Nephron (organoid): ENCODE measurements at regions not wholly inside any gene's neighbourhood (a gene's known extent, or its start where the extent isn't known, plus 50 kb on each side); places are given as distances from the start of the nearest gene placed in this dataset.

Source experiments
- H3K27ac Mint-ChIP-seq, 3 experiments: 2 replicates each; pipeline ENCODE4 v1.8.0; 2020; ENCODE audit warnings: mixed read lengths in 3 of 3, mild to moderate bottlenecking in 2 of 3, moderate library complexity in 1 of 3
- H3K27me3 Mint-ChIP-seq: 2 replicates; pipeline ENCODE4 v1.8.0; 2021; ENCODE audit warnings: low read depth, mild to moderate bottlenecking, moderate library complexity, mixed read lengths
- H3K36me3 Mint-ChIP-seq: 2 replicates; pipeline ENCODE4 v1.8.0; 2020; ENCODE audit warnings: low read depth, mixed read lengths
- H3K4me1 Mint-ChIP-seq: 2 replicates; pipeline ENCODE4 v1.8.0; 2020; ENCODE audit warnings: mixed read lengths
- H3K4me3 Mint-ChIP-seq, 3 experiments: 2 replicates each; pipeline ENCODE4 v1.8.0; 2020; ENCODE audit warnings: mild to moderate bottlenecking in 3 of 3, mixed read lengths in 3 of 3, moderate library complexity in 2 of 3
- H3K9me3 Mint-ChIP-seq: 2 replicates; pipeline ENCODE4 v1.8.0; 2020; ENCODE audit warnings: mixed read lengths
- TF ChIP-seq, protein P1 (sequence below), 3 experiments: fragments of 200-600 bp; sonication (generic); IDR thresholded peaks; one replicate each; pipeline ENCODE4 v1.5.0; 2021; ENCODE audit warnings: antibody characterized with exemption in 3 of 3; ENCODE audit not compliant: unreplicated experiment in 3 of 3

DNA sequence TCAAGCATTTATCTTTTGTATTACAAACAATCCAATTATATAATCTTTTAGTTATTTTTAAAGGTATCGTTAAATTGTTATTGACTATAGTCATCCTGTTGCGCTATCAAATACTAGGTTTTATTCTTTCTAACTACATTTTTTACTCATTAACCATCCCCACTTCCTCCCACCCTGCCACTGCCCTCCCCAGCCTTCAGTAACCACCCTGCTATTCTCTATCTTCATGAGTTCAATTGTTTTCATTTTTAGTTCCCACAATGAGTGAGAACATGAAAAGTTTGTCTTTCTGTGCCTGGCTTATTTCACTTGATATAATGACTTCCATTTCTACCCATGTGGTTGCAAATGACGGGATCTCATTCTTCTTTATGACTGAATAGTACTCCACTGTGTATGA is 94.1 kb upstream of the MYOCD start:
- H3K4me1 Mint-ChIP-seq = peaks cover 9% of the 10 kb centered on the region
- peaks cover 9% of the 10 kb centered on the region for H3K27me3 Mint-ChIP-seq
- H3K36me3 Mint-ChIP-seq = no peaks in the 10 kb centered on the region
- no peak overlapping the region for H3K4me3 Mint-ChIP-seq
- TF ChIP-seq, protein P1, sequence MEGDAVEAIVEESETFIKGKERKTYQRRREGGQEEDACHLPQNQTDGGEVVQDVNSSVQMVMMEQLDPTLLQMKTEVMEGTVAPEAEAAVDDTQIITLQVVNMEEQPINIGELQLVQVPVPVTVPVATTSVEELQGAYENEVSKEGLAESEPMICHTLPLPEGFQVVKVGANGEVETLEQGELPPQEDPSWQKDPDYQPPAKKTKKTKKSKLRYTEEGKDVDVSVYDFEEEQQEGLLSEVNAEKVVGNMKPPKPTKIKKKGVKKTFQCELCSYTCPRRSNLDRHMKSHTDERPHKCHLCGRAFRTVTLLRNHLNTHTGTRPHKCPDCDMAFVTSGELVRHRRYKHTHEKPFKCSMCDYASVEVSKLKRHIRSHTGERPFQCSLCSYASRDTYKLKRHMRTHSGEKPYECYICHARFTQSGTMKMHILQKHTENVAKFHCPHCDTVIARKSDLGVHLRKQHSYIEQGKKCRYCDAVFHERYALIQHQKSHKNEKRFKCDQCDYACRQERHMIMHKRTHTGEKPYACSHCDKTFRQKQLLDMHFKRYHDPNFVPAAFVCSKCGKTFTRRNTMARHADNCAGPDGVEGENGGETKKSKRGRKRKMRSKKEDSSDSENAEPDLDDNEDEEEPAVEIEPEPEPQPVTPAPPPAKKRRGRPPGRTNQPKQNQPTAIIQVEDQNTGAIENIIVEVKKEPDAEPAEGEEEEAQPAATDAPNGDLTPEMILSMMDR (IDR thresholded peaks at IDR 0.05; ENCODE audit: unreplicated experiment in 3 of 3) = no peak
- no peak overlapping the region for H3K27ac Mint-ChIP-seq
- H3K9me3 Mint-ChIP-seq = no peaks in the 10 kb centered on the region

DNA sequence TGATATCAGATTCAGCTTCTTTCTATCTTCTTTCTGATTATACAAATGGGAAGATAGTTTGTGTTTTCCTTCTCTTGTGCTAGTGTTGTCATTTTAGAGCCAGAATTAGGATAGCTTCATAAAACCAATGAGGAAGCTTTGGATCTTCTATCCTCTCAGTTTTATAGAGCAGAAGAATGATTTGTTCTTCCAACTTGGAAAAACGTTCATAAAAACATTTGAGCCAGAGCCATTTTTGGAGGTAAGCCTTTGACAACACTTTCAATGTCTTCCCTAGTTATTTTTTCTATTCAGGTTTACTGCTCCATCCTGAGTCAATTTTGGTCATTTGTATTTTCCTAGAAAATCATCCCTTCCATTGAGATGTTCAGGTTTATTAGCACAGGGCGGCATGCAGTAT is 91.2 kb upstream of the MYOCD start:
- H3K36me3 Mint-ChIP-seq = no peaks in the 10 kb centered on the region
- TF ChIP-seq, protein P1 (IDR thresholded peaks at IDR 0.05; ENCODE audit: unreplicated experiment in 3 of 3) = no peak
- no peaks in the 10 kb centered on the region for H3K9me3 Mint-ChIP-seq
- H3K4me1 Mint-ChIP-seq = peaks cover 8% of the 10 kb centered on the region
- peaks cover 4% of the 10 kb centered on the region for H3K27me3 Mint-ChIP-seq
- no peak overlapping the region for H3K4me3 Mint-ChIP-seq
- no peak overlapping the region for H3K27ac Mint-ChIP-seq

DNA sequence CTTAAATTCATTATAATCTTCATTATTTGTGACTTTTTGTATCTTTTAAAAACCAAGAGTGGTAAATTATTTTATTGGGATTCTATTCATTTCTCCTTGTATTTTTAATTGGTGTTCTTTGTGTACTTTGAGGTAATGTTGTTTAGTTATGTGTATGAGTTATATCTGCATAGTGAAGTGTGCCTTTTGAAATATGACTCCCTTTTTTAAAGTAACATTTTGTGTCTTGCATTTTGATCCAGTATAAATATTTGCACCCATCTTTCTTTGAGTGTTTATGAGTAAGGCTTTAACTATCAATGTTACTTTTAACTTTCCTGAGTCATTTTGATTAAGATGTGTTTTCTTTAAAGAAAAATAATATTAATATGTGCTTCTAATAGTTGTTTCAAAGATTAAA is 90.0 kb upstream of the MYOCD start:
- no peaks in the 10 kb centered on the region for H3K36me3 Mint-ChIP-seq
- H3K27ac Mint-ChIP-seq = no peak overlapping the region
- no peak overlapping the region for H3K4me3 Mint-ChIP-seq
- H3K27me3 Mint-ChIP-seq = no peaks in the 10 kb centered on the region
- no peaks in the 10 kb centered on the region for H3K9me3 Mint-ChIP-seq
- peaks cover 18% of the 10 kb centered on the region for H3K4me1 Mint-ChIP-seq
- TF ChIP-seq, protein P1 (IDR thresholded peaks at IDR 0.05; ENCODE audit: unreplicated experiment in 3 of 3) = no peak

DNA sequence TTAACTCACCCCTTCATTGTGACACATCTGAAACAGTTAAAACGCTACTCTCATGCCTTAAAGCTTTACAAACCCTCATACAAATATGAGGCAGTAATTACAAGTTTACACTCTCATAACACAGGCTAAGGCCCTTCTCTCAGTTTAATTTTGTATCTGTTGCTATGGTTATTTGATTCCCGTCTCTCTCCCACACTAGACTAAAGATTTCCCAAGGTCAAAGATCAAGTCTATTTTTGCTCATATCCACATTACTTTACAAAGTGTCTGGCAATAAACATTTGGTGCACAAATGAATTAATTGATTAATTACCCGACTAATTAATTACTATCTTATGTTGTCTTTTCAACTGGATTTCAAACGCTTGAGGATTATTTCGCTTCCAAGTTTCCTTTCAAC is 86.4 kb upstream of the MYOCD start:
- Mint-ChIP-seq H3K36me3 (no peaks in the 10 kb centered on the region), H3K4me1 (peaks cover 18% of the 10 kb centered on the region), H3K27ac (peak overlapping the region; percentile 78 to 88 (median 83)), H3K4me3 (peak overlapping the region in 2 of 3 experiments; percentile 0), H3K27me3 (no peaks in the 10 kb centered on the region), H3K9me3 (peaks cover 3% of the 10 kb centered on the region)
- TF ChIP-seq, protein P1 (IDR thresholded peaks at IDR 0.05; ENCODE audit: unreplicated experiment in 3 of 3) = no peak

DNA sequence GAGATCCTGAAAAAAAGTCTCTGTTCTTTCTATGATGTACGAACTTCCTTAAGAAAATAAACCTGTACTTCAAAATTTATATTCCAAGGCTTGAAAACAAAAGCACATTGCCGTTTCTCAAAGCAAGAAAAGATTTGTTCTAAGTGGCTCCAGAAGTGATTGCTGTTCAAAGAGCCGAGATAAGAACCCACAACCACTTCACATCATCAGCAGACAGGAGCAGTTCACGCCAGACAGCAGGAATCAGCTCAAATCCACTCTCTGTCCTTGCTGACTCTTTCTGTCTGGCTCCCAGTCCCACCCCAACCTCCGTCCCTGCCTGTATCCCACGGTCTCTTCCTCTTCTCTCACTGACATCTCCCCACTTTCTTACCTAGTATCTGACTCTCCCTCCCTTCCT is 85.0 kb upstream of the MYOCD start:
- Mint-ChIP-seq H3K9me3 (peaks cover 3% of the 10 kb centered on the region), H3K27me3 (no peaks in the 10 kb centered on the region), H3K36me3 (no peaks in the 10 kb centered on the region), H3K27ac (peak overlapping the region; percentile 13 to 88 (median 83)), H3K4me3 (no peak overlapping the region), H3K4me1 (peaks cover 23% of the 10 kb centered on the region)
- TF ChIP-seq, protein P1 (IDR thresholded peaks at IDR 0.05; ENCODE audit: unreplicated experiment in 3 of 3) = no peak

DNA sequence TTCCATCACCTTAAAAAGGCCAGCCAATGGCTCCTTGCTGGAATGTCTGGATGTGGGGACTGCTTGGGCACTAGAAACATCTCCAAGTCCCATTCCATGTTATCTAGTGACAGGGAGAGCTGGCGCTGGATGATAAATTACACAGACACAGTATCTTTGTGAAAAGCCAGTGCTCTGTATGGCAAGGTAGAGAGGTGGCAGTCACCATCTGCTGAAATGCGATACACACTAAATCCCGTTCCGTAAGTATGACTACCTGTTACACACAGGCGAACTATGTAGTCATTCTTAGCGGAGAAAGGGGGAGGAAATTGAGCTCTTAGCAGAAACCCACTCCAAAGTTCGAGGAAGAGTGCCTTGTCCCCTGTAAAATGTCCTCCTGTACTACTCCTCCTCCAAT is 81.0 kb upstream of the MYOCD start:
- Mint-ChIP-seq H3K36me3 (no peaks in the 10 kb centered on the region), H3K9me3 (peaks cover 3% of the 10 kb centered on the region), H3K4me1 (peaks cover 13% of the 10 kb centered on the region), H3K27me3 (no peaks in the 10 kb centered on the region), H3K27ac (no peak overlapping the region), H3K4me3 (no peak overlapping the region)
- TF ChIP-seq, protein P1 (IDR thresholded peaks at IDR 0.05; ENCODE audit: unreplicated experiment in 3 of 3) = no peak
